ENCODE measurements at regions not wholly inside any gene's neighbourhood (a gene's known extent, or its start where the extent isn't known, plus 50 kb on each side); places are given as distances from the start of the nearest gene placed in this dataset.

GRCh38 chr6:149202100-149202499 lies 115.4 kb upstream of the TAB2 start:
- no TSS peak for BruUV-seq (replicated peaks)
- DNase-seq (ENCODE audit: extremely low read depth in 1 of 4, low spot score in 3 of 4) (no peak), FAIRE-seq (no peak), ATAC-seq (no peak)
- Histone ChIP-seq H4K20me1 (replicated peaks; ENCODE audit: control insufficient read depth, insufficient read depth, low read length) (no peaks in the 10 kb centered on the region), H2AFZ (ENCODE audit: low read depth, low read length) (no peak overlapping the region), H3K4me2 (ENCODE audit: insufficient read depth, low read length) (no peak overlapping the region), H3K27me3 (ENCODE audit: control insufficient read depth in 2 of 2, insufficient read depth in 2 of 2, low read length in 2 of 2) (no peaks in the 10 kb centered on the region), H3K9ac (ENCODE audit: insufficient read depth in 1 of 2, low read depth in 2 of 2, low read length in 2 of 2) (no peak overlapping the region), H3K79me2 (ENCODE audit: control insufficient read depth, insufficient read depth, low read length) (no peaks in the 10 kb centered on the region), H3K36me3 (ENCODE audit: control insufficient read depth, insufficient read depth, low read length) (no peaks in the 10 kb centered on the region), H3K4me1 (replicated peaks in 1 of 2; ENCODE audit: control insufficient read depth in 2 of 2, insufficient read depth in 2 of 2, low read length in 2 of 2) (no peaks in the 10 kb centered on the region), H3K4me3 (no peak overlapping the region), H3K27ac (ENCODE audit: extremely low read depth, low read depth, low read length) (no peak overlapping the region), H3K9me1 (ENCODE audit: control insufficient read depth, insufficient read depth, low read length) (no peaks in the 10 kb centered on the region), H3K9me3 (replicated peaks; ENCODE audit: control insufficient read depth, insufficient read depth, low read depth, low read length) (no peaks in the 10 kb centered on the region)
- in situ Hi-C loops (cut with MboI), result no loop called here
- ChIA-PET CTCF (ENCODE audit: low intra/inter-chr PET ratio) (no interaction called here), POLR2A (no interaction called here)
- WGBS (ENCODE audit: insufficient coverage, low coverage, missing lambda C conversion rate), result 35% methylated on average over 4 of the region's 4 CpGs
- TF ChIP-seq SMARCB1 (IDR thresholded peaks at IDR 0.05; ENCODE audit: insufficient read length, low read depth), result no peak
- TF ChIP-seq MAFK (IDR thresholded peaks at IDR 0.05; ENCODE audit: low read length), result peak; percentile 98
- peak; percentile 89 for TF ChIP-seq MAFG (tag; conservative IDR thresholded peaks at IDR 0.05)
- peak; percentile 98 for TF ChIP-seq MAFF (IDR thresholded peaks at IDR 0.05; ENCODE audit: low read length)
- peak; percentile 42; the same call in 1 of the 2 replicates for TF ChIP-seq NFE2 (IDR thresholded peaks at IDR 0.05; ENCODE audit: low read depth)
- TF ChIP-seq ZNF316 (IDR thresholded peaks at IDR 0.05), result peak; percentile 93
- peak; percentile 89 for TF ChIP-seq C11orf30 (IDR thresholded peaks at IDR 0.05; ENCODE audit: low read depth)
- no peak for TF ChIP-seq FOXA3 (CRISPR knock-in tag; conservative IDR thresholded peaks at IDR 0.05 in 1 of 2, IDR thresholded peaks at IDR 0.05 in 1 of 2)
- intact Hi-C loops (cut with micrococcal nuclease), result no loop called here

GRCh38 chr6:149202952-149203351 lies 114.6 kb upstream of the TAB2 start:
- Histone ChIP-seq H3K9ac (ENCODE audit: insufficient read depth in 1 of 2, low read depth in 2 of 2, low read length in 2 of 2) (no peak overlapping the region), H3K4me3 (no peak overlapping the region), H3K79me2 (ENCODE audit: control insufficient read depth, insufficient read depth, low read length) (no peaks in the 10 kb centered on the region), H4K20me1 (replicated peaks; ENCODE audit: control insufficient read depth, insufficient read depth, low read length) (no peaks in the 10 kb centered on the region), H3K4me1 (replicated peaks in 1 of 2; ENCODE audit: control insufficient read depth in 2 of 2, insufficient read depth in 2 of 2, low read length in 2 of 2) (no peaks in the 10 kb centered on the region), H3K4me2 (ENCODE audit: insufficient read depth, low read length) (no peak overlapping the region), H3K27me3 (ENCODE audit: control insufficient read depth in 2 of 2, insufficient read depth in 2 of 2, low read length in 2 of 2) (no peaks in the 10 kb centered on the region), H2AFZ (ENCODE audit: low read depth, low read length) (no peak overlapping the region), H3K36me3 (ENCODE audit: control insufficient read depth, insufficient read depth, low read length) (no peaks in the 10 kb centered on the region), H3K9me1 (ENCODE audit: control insufficient read depth, insufficient read depth, low read length) (no peaks in the 10 kb centered on the region), H3K9me3 (replicated peaks; ENCODE audit: control insufficient read depth, insufficient read depth, low read depth, low read length) (no peaks in the 10 kb centered on the region), H3K27ac (ENCODE audit: extremely low read depth, low read depth, low read length) (no peak overlapping the region)
- in situ Hi-C loops (cut with MboI) (no loop called here), intact Hi-C loops (cut with micrococcal nuclease) (no loop called here)
- DNase-seq (ENCODE audit: extremely low read depth in 1 of 4, low spot score in 3 of 4) (no peak), FAIRE-seq (no peak), ATAC-seq (no peak)
- WGBS (ENCODE audit: insufficient coverage, low coverage, missing lambda C conversion rate), result 21% methylated on average over 3 of the region's 3 CpGs
- ChIA-PET CTCF (ENCODE audit: low intra/inter-chr PET ratio) (no interaction called here), POLR2A (no interaction called here)
- TF ChIP-seq PRPF4 (IDR thresholded peaks at IDR 0.05; ENCODE audit: insufficient read depth, low read depth, low read length, poor library complexity, severe bottlenecking) (no peak), BRD9 (IDR thresholded peaks at IDR 0.05; ENCODE audit: low read depth, partially characterized antibody) (no peak), CBFA2T3 (IDR thresholded peaks at IDR 0.05) (peak; percentile 12; the same call in 1 of the 2 replicates)
- no TSS peak for BruUV-seq (replicated peaks)
